HCT116 (cell line): ENCODE measurements at regions not wholly inside any gene's neighbourhood (a gene's known extent, or its start where the extent isn't known, plus 50 kb on each side); places are given as distances from the start of the nearest gene placed in this dataset.

Source experiments
- CEBPB ChIP-seq: IDR thresholded peaks from 2 replicates; pipeline ENCODE4 v1.6.1; 2012; ENCODE audit warnings: low read depth
- EZH2 ChIP-seq: fragments of 200-600 bp; sonication (generic); IDR thresholded peaks from 2 replicates; pipeline ENCODE4 v1.6.1; 2017; ENCODE audit warnings: antibody characterized with exemption, mixed run types
- EZH2phosphoT487 ChIP-seq: fragments of 200-600 bp; IDR thresholded peaks from 2 replicates; pipeline ENCODE4 v1.6.1; 2018; ENCODE audit warnings: antibody characterized with exemption, borderline replicate concordance
- JUND ChIP-seq: IDR thresholded peaks from 2 replicates; pipeline ENCODE4 v1.6.1; 2012
- POLR2AphosphoS5 ChIP-seq: IDR thresholded peaks from 2 replicates; pipeline ENCODE4 v1.6.1; 2011; ENCODE audit warnings: mild to moderate bottlenecking, low read depth, low read length, moderate library complexity
- RAD21 ChIP-seq: IDR thresholded peaks from 2 replicates; pipeline ENCODE4 v1.6.1; 2012; ENCODE audit warnings: low read depth, mild to moderate bottlenecking
- SP1 ChIP-seq: IDR thresholded peaks from 2 replicates; pipeline ENCODE4 v1.6.1; 2012; ENCODE audit warnings: low read depth
- SRF ChIP-seq: IDR thresholded peaks from 2 replicates; pipeline ENCODE4 v1.6.1; 2012; ENCODE audit warnings: low read depth
- YY1 ChIP-seq: IDR thresholded peaks from 2 replicates; pipeline ENCODE4 v1.6.1; 2011; ENCODE audit warnings: low read length, low read depth, moderate library complexity, mild to moderate bottlenecking; ENCODE audit not compliant: insufficient replicate concordance; ENCODE audit errors: extremely low read depth
- ZFX ChIP-seq: fragments of 450-650 bp; IDR thresholded peaks from 2 replicates; pipeline ENCODE4 v1.6.1; 2017
- TF ChIP-seq, protein P1 (sequence below): IDR thresholded peaks from 2 replicates; pipeline ENCODE4 v1.6.1; 2012
- TF ChIP-seq, protein P2 (sequence below), 3 experiments: fragments of 200-600 bp in 1 of 3; sonication (generic) in 1 of 3; IDR thresholded peaks in 2 of 3; conservative IDR thresholded peaks in 1 of 3; 2 replicates each; pipeline ENCODE4 v1.5.1; 2012 to 2017; ENCODE audit warnings: low read depth in 2 of 3, low read length in 2 of 3, antibody characterized with exemption in 1 of 3, borderline replicate concordance in 1 of 3, control low read depth in 1 of 3, mild to moderate bottlenecking in 1 of 3, mixed read lengths in 1 of 3, mixed run types in 1 of 3, moderate library complexity in 1 of 3; ENCODE audit not compliant: insufficient read depth in 1 of 3

- no peak for TF ChIP-seq ZFX
- TF ChIP-seq, protein P1, sequence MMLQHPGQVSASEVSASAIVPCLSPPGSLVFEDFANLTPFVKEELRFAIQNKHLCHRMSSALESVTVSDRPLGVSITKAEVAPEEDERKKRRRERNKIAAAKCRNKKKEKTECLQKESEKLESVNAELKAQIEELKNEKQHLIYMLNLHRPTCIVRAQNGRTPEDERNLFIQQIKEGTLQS: no peak
- no peak for TF ChIP-seq EZH2phosphoT487
- no peak for TF ChIP-seq POLR2AphosphoS5
- TF ChIP-seq EZH2: no peak
- TF ChIP-seq, protein P2, sequence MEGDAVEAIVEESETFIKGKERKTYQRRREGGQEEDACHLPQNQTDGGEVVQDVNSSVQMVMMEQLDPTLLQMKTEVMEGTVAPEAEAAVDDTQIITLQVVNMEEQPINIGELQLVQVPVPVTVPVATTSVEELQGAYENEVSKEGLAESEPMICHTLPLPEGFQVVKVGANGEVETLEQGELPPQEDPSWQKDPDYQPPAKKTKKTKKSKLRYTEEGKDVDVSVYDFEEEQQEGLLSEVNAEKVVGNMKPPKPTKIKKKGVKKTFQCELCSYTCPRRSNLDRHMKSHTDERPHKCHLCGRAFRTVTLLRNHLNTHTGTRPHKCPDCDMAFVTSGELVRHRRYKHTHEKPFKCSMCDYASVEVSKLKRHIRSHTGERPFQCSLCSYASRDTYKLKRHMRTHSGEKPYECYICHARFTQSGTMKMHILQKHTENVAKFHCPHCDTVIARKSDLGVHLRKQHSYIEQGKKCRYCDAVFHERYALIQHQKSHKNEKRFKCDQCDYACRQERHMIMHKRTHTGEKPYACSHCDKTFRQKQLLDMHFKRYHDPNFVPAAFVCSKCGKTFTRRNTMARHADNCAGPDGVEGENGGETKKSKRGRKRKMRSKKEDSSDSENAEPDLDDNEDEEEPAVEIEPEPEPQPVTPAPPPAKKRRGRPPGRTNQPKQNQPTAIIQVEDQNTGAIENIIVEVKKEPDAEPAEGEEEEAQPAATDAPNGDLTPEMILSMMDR (IDR thresholded peaks at IDR 0.05 in 2 of 3, conservative IDR thresholded peaks at IDR 0.05 in 1 of 3; ENCODE audit: borderline replicate concordance in 1 of 3, insufficient read depth in 1 of 3, low read depth in 2 of 3, low read length in 2 of 3): no peak
- TF ChIP-seq YY1: no peak
- TF ChIP-seq JUND: no peak
- no peak for TF ChIP-seq SP1
- no peak for TF ChIP-seq CEBPB
- no peak for TF ChIP-seq RAD21
- TF ChIP-seq SRF: no peak
These were observed 253.8 kb upstream of the DAB2 start for GRCh38 chr5:39678534-39678933.
